ENCODE measurements at regions not wholly inside any gene's neighbourhood (a gene's known extent, or its start where the extent isn't known, plus 50 kb on each side); places are given as distances from the start of the nearest gene placed in this dataset.

GRCh38 chr22:47782328-47783075 lies 1020.1 kb downstream of the TBC1D22A start:
- no peak for DNase-seq (ENCODE audit: low read depth, low spot score)
- no peak overlapping the region for H3K4me3 ChIP-seq (ENCODE audit: low read length)

- no peak for DNase-seq (ENCODE audit: low read depth, low spot score)
- H3K4me3 ChIP-seq (ENCODE audit: low read length) = no peak overlapping the region
Observed at GRCh38 chr22:47781427-47782111, 1019.1 kb downstream of the TBC1D22A start.

- no peak overlapping the region for H3K4me3 ChIP-seq (ENCODE audit: low read length)
- no peak for DNase-seq (ENCODE audit: low read depth, low spot score)
Observed at GRCh38 chr22:47781024-47781423, 1018.6 kb downstream of the TBC1D22A start.

- no peak for DNase-seq (ENCODE audit: low read depth, low spot score)
- H3K4me3 ChIP-seq (ENCODE audit: low read length) = no peak overlapping the region
Observed at GRCh38 chr22:47780281-47780875, 1017.9 kb downstream of the TBC1D22A start.

GRCh38 chr22:47779474-47779873 lies 1017.0 kb downstream of the TBC1D22A start:
- no peak for DNase-seq (ENCODE audit: low read depth, low spot score)
- no peak overlapping the region for H3K4me3 ChIP-seq (ENCODE audit: low read length)

- H3K4me3 ChIP-seq (ENCODE audit: low read length) = no peak overlapping the region
- DNase-seq (ENCODE audit: low read depth, low spot score) = no peak
Observed at GRCh38 chr22:47778160-47778658, 1015.8 kb downstream of the TBC1D22A start.

GRCh38 chr22:47777426-47777825 lies 1015.0 kb downstream of the TBC1D22A start:
- DNase-seq (ENCODE audit: low read depth, low spot score) = no peak
- no peak overlapping the region for H3K4me3 ChIP-seq (ENCODE audit: low read length)

GRCh38 chr22:47776329-47776728 lies 1013.9 kb downstream of the TBC1D22A start:
- no peak overlapping the region for H3K4me3 ChIP-seq (ENCODE audit: low read length)
- no peak for DNase-seq (ENCODE audit: low read depth, low spot score)

GRCh38 chr22:47775686-47776085 lies 1013.2 kb downstream of the TBC1D22A start:
- DNase-seq (ENCODE audit: low read depth, low spot score) = no peak
- H3K4me3 ChIP-seq (ENCODE audit: low read length) = no peak overlapping the region

GRCh38 chr22:47775191-47775590 lies 1012.7 kb downstream of the TBC1D22A start:
- no peak for DNase-seq (ENCODE audit: low read depth, low spot score)
- no peak overlapping the region for H3K4me3 ChIP-seq (ENCODE audit: low read length)

- no peak for DNase-seq (ENCODE audit: low read depth, low spot score)
- no peak overlapping the region for H3K4me3 ChIP-seq (ENCODE audit: low read length)
Observed at GRCh38 chr22:47773635-47774034, 1011.2 kb downstream of the TBC1D22A start.

- DNase-seq (ENCODE audit: low read depth, low spot score) = no peak
- no peak overlapping the region for H3K4me3 ChIP-seq (ENCODE audit: low read length)
Observed at GRCh38 chr22:47772864-47773263, 1010.4 kb downstream of the TBC1D22A start.

GRCh38 chr22:47769652-47770051 lies 1007.2 kb downstream of the TBC1D22A start:
- DNase-seq (ENCODE audit: low read depth, low spot score) = no peak
- no peak overlapping the region for H3K4me3 ChIP-seq (ENCODE audit: low read length)

GRCh38 chr22:47768027-47768426 lies 1005.6 kb downstream of the TBC1D22A start:
- no peak for DNase-seq (ENCODE audit: low read depth, low spot score)
- H3K4me3 ChIP-seq (ENCODE audit: low read length) = no peak overlapping the region

- no peak overlapping the region for H3K4me3 ChIP-seq (ENCODE audit: low read length)
- no peak for DNase-seq (ENCODE audit: low read depth, low spot score)
Observed at GRCh38 chr22:47767403-47767802, 1005.0 kb downstream of the TBC1D22A start.

GRCh38 chr22:47765757-47766156 lies 1003.3 kb downstream of the TBC1D22A start:
- H3K4me3 ChIP-seq (ENCODE audit: low read length) = no peak overlapping the region
- no peak for DNase-seq (ENCODE audit: low read depth, low spot score)

- H3K4me3 ChIP-seq (ENCODE audit: low read length) = no peak overlapping the region
- no peak for DNase-seq (ENCODE audit: low read depth, low spot score)
Observed at GRCh38 chr22:47762141-47762540, 999.7 kb downstream of the TBC1D22A start.

GRCh38 chr22:47759909-47760308 lies 997.5 kb downstream of the TBC1D22A start:
- H3K4me3 ChIP-seq (ENCODE audit: low read length) = no peak overlapping the region
- no peak for DNase-seq (ENCODE audit: low read depth, low spot score)

GRCh38 chr22:47757741-47758140 lies 995.3 kb downstream of the TBC1D22A start:
- H3K4me3 ChIP-seq (ENCODE audit: low read length) = no peak overlapping the region
- no peak for DNase-seq (ENCODE audit: low read depth, low spot score)

GRCh38 chr22:47750086-47750485 lies 987.6 kb downstream of the TBC1D22A start:
- no peak for DNase-seq (ENCODE audit: low read depth, low spot score)
- no peak overlapping the region for H3K4me3 ChIP-seq (ENCODE audit: low read length)

All from Jurkat, Clone E6-1 (cell line).